HCT116 (cell line): ENCODE measurements at regions not wholly inside any gene's neighbourhood (a gene's known extent, or its start where the extent isn't known, plus 50 kb on each side); places are given as distances from the start of the nearest gene placed in this dataset.

ENCODE experiments used
- ATAC-seq: fragments of 200-7000 bp; cut with Tn5 transposase; 2 replicates; pipeline ENCODE4 v1.9.1; 2020; ENCODE audit warnings: mild to moderate bottlenecking, moderate library complexity
- BruUV-seq: library from RNA; stranded (reverse); fragments of 400-500 nt; replicated peaks from 2 replicates; lab custom pipeline; 2021; lab: Mats Ljungman, UMichigan
- CTCF ChIA-PET: fragments of 300-600 bp; sonication (Branson Sonifier 250); formaldehyde crosslinking; loops from one replicate; lab custom pipeline; 2021; ENCODE audit warnings: antibody characterized with exemption; lab: Charles Lee
- POLR2A ChIA-PET: fragments of 300-600, 350-600 bp; sonication (Branson Sonifier 250); formaldehyde crosslinking; loops from one replicate; lab custom pipeline; 2021; ENCODE audit warnings: antibody characterized with exemption; lab: Charles Lee
- RAD21 ChIA-PET, 2 experiments: fragments of 300-600 bp; sonication (Branson Sonifier 250); formaldehyde crosslinking; loops; one replicate each; lab custom pipeline; 2023; ENCODE audit warnings: low total read pairs in 2 of 2; ENCODE audit not compliant: uncharacterized antibody in 2 of 2, unreplicated experiment in 2 of 2, low non-redundant PET in 1 of 2; lab: Charles Lee
- DNase-seq: peaks from one replicate; pipeline ENCODE4 v3.0.0-alpha.2; 2010; ENCODE audit warnings: low read depth, low spot score
- H2AFZ ChIP-seq: fragments of 200-600 bp; shearing (Covaris generic), sonication (generic); 2 replicates; pipeline ENCODE4 v1.6.1; 2017; ENCODE audit warnings: low read depth, mixed run types, mixed read lengths, antibody characterized with exemption, low read length; ENCODE audit not compliant: poor library complexity, severe bottlenecking
- H3K27ac ChIP-seq: 2 replicates; pipeline ENCODE4 v1.5.1; 2012; ENCODE audit warnings: low read depth, low read length
- H3K27me3 ChIP-seq: fragments of 200-600 bp; sonication (generic); 2 replicates; pipeline ENCODE4 v1.6.1; 2016; ENCODE audit warnings: mixed run types, low read length, mixed read lengths; ENCODE audit not compliant: insufficient read depth
- H3K36me3 ChIP-seq, 2 experiments: fragments of 200-500 bp in 1 of 2; fragments of 200-600 bp in 1 of 2; sonication (Bioruptor generic) in 1 of 2; sonication (generic) in 1 of 2; 2 replicates each; pipeline versions ENCODE4 v1.5.1 to v1.6.1; 2014 to 2016; ENCODE audit warnings: low read length in 2 of 2, inconsistent platforms in 1 of 2, mixed read lengths in 1 of 2, mixed run types in 1 of 2; ENCODE audit not compliant: insufficient read depth in 2 of 2, control insufficient read depth in 1 of 2
- H3K4me1 ChIP-seq, 2 experiments: fragments of 200-600 bp in 1 of 2; sonication (generic) in 1 of 2; 2 replicates each; pipeline versions ENCODE4 v1.5.1 to v1.6.1; 2012 to 2017; ENCODE audit warnings: low read length in 2 of 2, inconsistent platforms in 1 of 2, mild to moderate bottlenecking in 1 of 2, mixed read lengths in 1 of 2, mixed run types in 1 of 2, moderate library complexity in 1 of 2; ENCODE audit not compliant: insufficient read depth in 2 of 2, control insufficient read depth in 1 of 2
- H3K4me2 ChIP-seq: fragments of 200-600 bp; sonication (generic); 2 replicates; pipeline ENCODE4 v1.6.1; 2017; ENCODE audit warnings: mixed run types, low read length, mixed read lengths
- H3K4me3 ChIP-seq, 2 experiments: fragments of 200-600 bp in 1 of 2; sonication (generic) in 1 of 2; replicated peaks in 1 of 2; 2 replicates each; pipeline ENCODE4 v1.5.1; 2011 to 2016; ENCODE audit warnings: low read length in 2 of 2, control low read depth in 1 of 2, low read depth in 1 of 2, mild to moderate bottlenecking in 1 of 2, mixed read lengths in 1 of 2, mixed run types in 1 of 2
- H3K79me2 ChIP-seq: fragments of 200-600 bp; sonication (generic); 2 replicates; pipeline ENCODE4 v1.6.1; 2017; ENCODE audit warnings: mild to moderate bottlenecking, mixed run types, low read length, moderate library complexity, mixed read lengths; ENCODE audit not compliant: insufficient read depth
- H3K9ac ChIP-seq: fragments of 200-600 bp; sonication (generic); 2 replicates; pipeline ENCODE4 v1.6.1; 2016; ENCODE audit warnings: low read length, mixed read lengths
- H3K9me2 ChIP-seq: fragments of 200-600 bp; sonication (generic), shearing (Covaris generic); 2 replicates; pipeline ENCODE4 v1.6.1; 2017; ENCODE audit warnings: mixed run types, mild to moderate bottlenecking, moderate library complexity; ENCODE audit not compliant: insufficient read depth
- H3K9me3 ChIP-seq, 2 experiments: fragments of 200-500 bp in 1 of 2; fragments of 200-600 bp in 1 of 2; sonication (Bioruptor generic) in 1 of 2; sonication (generic) in 1 of 2; 2 replicates each; pipeline ENCODE4 v1.6.1; 2014 to 2017; ENCODE audit warnings: low read length in 2 of 2, mixed read lengths in 2 of 2, inconsistent platforms in 1 of 2, low read depth in 1 of 2, mild to moderate bottlenecking in 1 of 2, mixed run types in 1 of 2, moderate library complexity in 1 of 2; ENCODE audit not compliant: control insufficient read depth in 1 of 2, insufficient read depth in 1 of 2
- H4K20me1 ChIP-seq: fragments of 200-600 bp; sonication (generic), shearing (Covaris generic); 2 replicates; pipeline ENCODE4 v1.6.1; 2017; ENCODE audit warnings: mixed run types, mild to moderate bottlenecking, moderate library complexity; ENCODE audit not compliant: insufficient read depth
- CBX3 ChIP-seq: IDR thresholded peaks from 2 replicates; pipeline ENCODE4 v1.6.1; 2012; ENCODE audit warnings: low read depth
- ELF1 ChIP-seq: IDR thresholded peaks from 2 replicates; pipeline ENCODE4 v1.6.1; 2012; ENCODE audit warnings: low read depth, borderline replicate concordance
- EZH2 ChIP-seq: fragments of 200-600 bp; sonication (generic); IDR thresholded peaks from 2 replicates; pipeline ENCODE4 v1.6.1; 2017; ENCODE audit warnings: antibody characterized with exemption, mixed run types
- EZH2phosphoT487 ChIP-seq: fragments of 200-600 bp; IDR thresholded peaks from 2 replicates; pipeline ENCODE4 v1.6.1; 2018; ENCODE audit warnings: antibody characterized with exemption, borderline replicate concordance
- JUND ChIP-seq: IDR thresholded peaks from 2 replicates; pipeline ENCODE4 v1.6.1; 2012
- POLR2A ChIP-seq: IDR thresholded peaks from 2 replicates; pipeline ENCODE4 v1.7.0; 2011; ENCODE audit warnings: borderline replicate concordance; ENCODE audit not compliant: insufficient read depth, insufficient read length; ENCODE audit errors: extremely low read depth
- POLR2AphosphoS5 ChIP-seq: IDR thresholded peaks from 2 replicates; pipeline ENCODE4 v1.6.1; 2011; ENCODE audit warnings: mild to moderate bottlenecking, low read depth, low read length, moderate library complexity
- SP1 ChIP-seq: IDR thresholded peaks from 2 replicates; pipeline ENCODE4 v1.6.1; 2012; ENCODE audit warnings: low read depth
- SRF ChIP-seq: IDR thresholded peaks from 2 replicates; pipeline ENCODE4 v1.6.1; 2012; ENCODE audit warnings: low read depth
- TCF7L2 ChIP-seq: IDR thresholded peaks from 2 replicates; pipeline ENCODE4 v1.7.0; 2011; ENCODE audit warnings: borderline replicate concordance, inconsistent platforms; ENCODE audit not compliant: insufficient read depth, insufficient read length; ENCODE audit errors: extremely low read depth
- ZNF274 ChIP-seq: fragments of 200-500 bp; sonication (Bioruptor generic); IDR thresholded peaks from 2 replicates; pipeline ENCODE4 v1.6.1; 2014; ENCODE audit warnings: mild to moderate bottlenecking, low read depth, low read length, inconsistent platforms
- intact Hi-C: fragments of 100-400 bp; cut with micrococcal nuclease; formaldehyde crosslinking; loops from 2 replicates; pipeline ENCODE4 v1.10.0; 2022
- TF ChIP-seq, protein P1 (sequence below): IDR thresholded peaks from 2 replicates; pipeline ENCODE4 v1.6.1; 2012

DNA sequence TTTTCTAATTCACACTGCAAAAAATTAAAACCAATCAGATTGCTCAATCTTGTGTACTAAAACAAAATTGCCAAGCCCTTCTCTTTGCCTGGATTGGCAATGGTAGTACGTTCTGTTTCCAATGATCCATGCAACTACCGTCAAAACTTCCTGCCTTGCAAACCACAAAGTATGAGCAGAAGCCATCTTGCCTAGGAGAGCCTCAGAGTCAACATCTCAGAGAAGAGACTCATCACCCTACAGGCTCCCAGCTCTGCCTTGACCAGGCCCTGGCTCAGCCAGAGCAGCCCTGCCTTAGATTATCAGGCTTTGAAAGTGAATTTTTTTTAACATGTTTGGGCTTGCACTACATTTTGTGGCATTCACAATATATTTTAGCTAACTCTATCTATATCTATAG is 574.1 kb downstream of the SATB2 start:
- Histone ChIP-seq H3K4me2 (no peak overlapping the region), H3K9me3 (no peaks in the 10 kb centered on the region), H4K20me1 (no peaks in the 10 kb centered on the region), H3K79me2 (no peaks in the 10 kb centered on the region), H2AFZ (no peak overlapping the region), H3K36me3 (no peaks in the 10 kb centered on the region), H3K27me3 (no peaks in the 10 kb centered on the region), H3K4me1 (no peaks in the 10 kb centered on the region), H3K4me3 (no peak overlapping the region), H3K27ac (no peak overlapping the region), H3K9ac (no peak overlapping the region), H3K9me2 (no peaks in the 10 kb centered on the region)
- RAD21 ChIA-PET = no interaction called here
- POLR2A ChIA-PET = no interaction called here
- no TSS peak for BruUV-seq
- CTCF ChIA-PET = interaction anchor here (1.4 kb wide), 1 partner anchor 226 kb away, joined by 4 read pairs; no protein-coding TSS in a partner anchor
- TF ChIP-seq ELF1 (no peak), JUND (no peak)
- TF ChIP-seq, protein P1, sequence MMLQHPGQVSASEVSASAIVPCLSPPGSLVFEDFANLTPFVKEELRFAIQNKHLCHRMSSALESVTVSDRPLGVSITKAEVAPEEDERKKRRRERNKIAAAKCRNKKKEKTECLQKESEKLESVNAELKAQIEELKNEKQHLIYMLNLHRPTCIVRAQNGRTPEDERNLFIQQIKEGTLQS = no peak
- intact Hi-C loops = no loop called here
- ATAC-seq (no peak), DNase-seq (no peak)

GRCh38 chr2:198880986-198881385 is 576.8 kb downstream of the SATB2 start:
- H3K9me3 ChIP-seq = no peaks in the 10 kb centered on the region
- H2AFZ ChIP-seq = no peak overlapping the region
- no peaks in the 10 kb centered on the region for H3K9me2 ChIP-seq
- H3K27me3 ChIP-seq = no peaks in the 10 kb centered on the region
- H3K4me1 ChIP-seq = peaks cover 0 to 5% of the 10 kb centered on the region in 2 experiments; a peak in 1 of 4 replicates
- no peaks in the 10 kb centered on the region for H3K79me2 ChIP-seq
- POLR2A ChIA-PET = no interaction called here
- no peak overlapping the region for H3K4me3 ChIP-seq
- TF ChIP-seq POLR2AphosphoS5 (no peak), SP1 (no peak), TCF7L2 (no peak), EZH2phosphoT487 (no peak), EZH2 (no peak), ZNF274 (no peak), SRF (no peak), CBX3 (no peak), POLR2A (no peak)
- intact Hi-C loops = no loop called here
- DNase-seq = no peak
- no peak overlapping the region for H3K27ac ChIP-seq
- no peak for ATAC-seq
- H3K9ac ChIP-seq = no peak overlapping the region
- RAD21 ChIA-PET = no interaction called here
- no peak overlapping the region for H3K4me2 ChIP-seq
- CTCF ChIA-PET = no interaction called here
- no peaks in the 10 kb centered on the region for H3K36me3 ChIP-seq
- no TSS peak for BruUV-seq
- H4K20me1 ChIP-seq = no peaks in the 10 kb centered on the region
